ENCODE measurements at regions not wholly inside any gene's neighbourhood (a gene's known extent, or its start where the extent isn't known, plus 50 kb on each side); places are given as distances from the start of the nearest gene placed in this dataset.

GRCh38 chr6:139514819-139515218 lies 140.4 kb upstream of the CITED2 start:
- no peaks in the 10 kb centered on the region for H3K36me3 ChIP-seq (ENCODE audit: control insufficient read depth, insufficient read depth, low read length)
- WGBS (ENCODE audit: insufficient coverage), result 72% methylated on average over 3 of the region's 3 CpGs

DNA sequence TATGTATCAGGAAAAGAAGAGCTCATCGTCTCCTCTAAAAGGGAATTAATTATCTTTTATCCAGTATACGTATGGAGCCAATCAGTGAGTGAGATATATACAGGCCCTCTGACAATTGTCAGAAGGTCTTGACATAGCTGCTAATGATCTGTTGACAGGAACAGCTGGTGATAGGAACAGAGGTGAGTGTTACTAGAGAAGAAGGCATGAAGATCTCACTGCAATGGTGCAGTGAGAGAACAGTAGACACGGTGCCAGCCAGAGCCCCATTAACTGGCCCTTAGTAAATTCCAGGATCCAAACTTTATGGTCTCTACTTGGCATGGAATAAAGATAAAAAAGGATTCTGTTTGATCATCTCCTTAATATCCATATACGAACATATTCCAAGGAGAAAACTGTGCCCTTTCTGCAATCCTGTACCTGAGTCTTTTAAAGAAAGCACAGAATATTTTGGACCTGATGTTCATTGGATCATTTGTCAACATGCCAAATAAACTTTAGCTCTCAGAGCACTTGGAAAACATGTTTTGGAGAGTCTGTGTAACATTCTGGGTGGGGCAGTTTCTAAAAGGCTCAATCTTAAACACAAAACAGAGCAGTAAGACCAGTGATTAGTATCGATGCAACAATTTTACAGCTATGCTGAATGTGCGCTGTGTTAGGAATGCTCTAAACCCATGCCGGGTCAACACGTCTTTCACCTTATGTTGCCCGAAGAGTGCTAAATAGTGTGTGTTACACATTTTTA lies 135.8 kb upstream of the CITED2 start:
- no peak for DNase-seq (ENCODE audit: low read depth in 4 of 6, low spot score in 6 of 6)
- H3K27me3 ChIP-seq (ENCODE audit: control insufficient read depth, insufficient read depth, low read length), result no peaks in the 10 kb centered on the region
- 100% methylated on average over 1 of the region's 9 CpGs for WGBS (ENCODE audit: insufficient coverage)
- H3K9me3 ChIP-seq (ENCODE audit: control insufficient read depth, insufficient read depth, low read length), result no peaks in the 10 kb centered on the region
- no peak overlapping the region for H3K4me3 ChIP-seq (ENCODE audit: low read depth, low read length)
- no peaks in the 10 kb centered on the region for H3K4me1 ChIP-seq (ENCODE audit: control insufficient read depth, insufficient read depth, low read length)
- H3K36me3 ChIP-seq (ENCODE audit: control insufficient read depth, insufficient read depth, low read length), result no peaks in the 10 kb centered on the region
- no peak overlapping the region for H3K27ac ChIP-seq (ENCODE audit: low read depth, low read length)

More at GRCh38 chr6:139514819-139515218, 140.4 kb upstream of the CITED2 start:
- Histone ChIP-seq H3K4me1 (ENCODE audit: control insufficient read depth, insufficient read depth, low read length) (no peaks in the 10 kb centered on the region), H3K9me3 (ENCODE audit: control insufficient read depth, insufficient read depth, low read length) (no peaks in the 10 kb centered on the region), H3K4me3 (ENCODE audit: low read depth, low read length) (no peak overlapping the region), H3K27me3 (ENCODE audit: control insufficient read depth, insufficient read depth, low read length) (no peaks in the 10 kb centered on the region), H3K27ac (ENCODE audit: low read depth, low read length) (no peak overlapping the region)
- DNase-seq (ENCODE audit: low read depth in 4 of 6, low spot score in 6 of 6), result no peak

GRCh38 chr6:139509167-139509566 lies 134.7 kb upstream of the CITED2 start:
- WGBS (ENCODE audit: insufficient coverage), result 88% methylated on average over 2 of the region's 4 CpGs
- H3K9me3 ChIP-seq (ENCODE audit: control insufficient read depth, insufficient read depth, low read length), result no peaks in the 10 kb centered on the region
- H3K27ac ChIP-seq (ENCODE audit: low read depth, low read length), result no peak overlapping the region
- H3K4me3 ChIP-seq (ENCODE audit: low read depth, low read length), result no peak overlapping the region
- H3K36me3 ChIP-seq (ENCODE audit: control insufficient read depth, insufficient read depth, low read length), result no peaks in the 10 kb centered on the region
- H3K4me1 ChIP-seq (ENCODE audit: control insufficient read depth, insufficient read depth, low read length), result no peaks in the 10 kb centered on the region
- DNase-seq (ENCODE audit: low read depth in 4 of 6, low spot score in 6 of 6), result no peak
- H3K27me3 ChIP-seq (ENCODE audit: control insufficient read depth, insufficient read depth, low read length), result no peaks in the 10 kb centered on the region

- Histone ChIP-seq H3K4me3 (ENCODE audit: low read depth, low read length) (no peak overlapping the region), H3K27ac (ENCODE audit: low read depth, low read length) (no peak overlapping the region), H3K9me3 (ENCODE audit: control insufficient read depth, insufficient read depth, low read length) (no peaks in the 10 kb centered on the region), H3K36me3 (ENCODE audit: control insufficient read depth, insufficient read depth, low read length) (no peaks in the 10 kb centered on the region), H3K27me3 (ENCODE audit: control insufficient read depth, insufficient read depth, low read length) (no peaks in the 10 kb centered on the region), H3K4me1 (ENCODE audit: control insufficient read depth, insufficient read depth, low read length) (no peaks in the 10 kb centered on the region)
- WGBS (ENCODE audit: insufficient coverage), result no CpG with 5 or more reads among the region's 2 CpGs
- no peak for DNase-seq (ENCODE audit: low read depth in 4 of 6, low spot score in 6 of 6)
Observed at GRCh38 chr6:139508576-139508975, 134.1 kb upstream of the CITED2 start.

GRCh38 chr6:139508023-139508422 lies 133.6 kb upstream of the CITED2 start:
- WGBS (ENCODE audit: insufficient coverage), result 75% methylated on average over 2 of the region's 2 CpGs
- DNase-seq (ENCODE audit: low read depth in 4 of 6, low spot score in 6 of 6), result no peak
- no peaks in the 10 kb centered on the region for H3K9me3 ChIP-seq (ENCODE audit: control insufficient read depth, insufficient read depth, low read length)
- H3K27me3 ChIP-seq (ENCODE audit: control insufficient read depth, insufficient read depth, low read length), result no peaks in the 10 kb centered on the region
- no peaks in the 10 kb centered on the region for H3K36me3 ChIP-seq (ENCODE audit: control insufficient read depth, insufficient read depth, low read length)
- no peaks in the 10 kb centered on the region for H3K4me1 ChIP-seq (ENCODE audit: control insufficient read depth, insufficient read depth, low read length)
- H3K4me3 ChIP-seq (ENCODE audit: low read depth, low read length), result no peak overlapping the region
- H3K27ac ChIP-seq (ENCODE audit: low read depth, low read length), result no peak overlapping the region

GRCh38 chr6:139500977-139501376 lies 126.5 kb upstream of the CITED2 start:
- no peaks in the 10 kb centered on the region for H3K27me3 ChIP-seq (ENCODE audit: control insufficient read depth, insufficient read depth, low read length)
- H3K4me1 ChIP-seq (ENCODE audit: control insufficient read depth, insufficient read depth, low read length), result no peaks in the 10 kb centered on the region
- no CpG with 5 or more reads among the region's 1 CpG for WGBS (ENCODE audit: insufficient coverage)
- no peaks in the 10 kb centered on the region for H3K36me3 ChIP-seq (ENCODE audit: control insufficient read depth, insufficient read depth, low read length)
- no peak overlapping the region for H3K4me3 ChIP-seq (ENCODE audit: low read depth, low read length)
- H3K9me3 ChIP-seq (ENCODE audit: control insufficient read depth, insufficient read depth, low read length), result no peaks in the 10 kb centered on the region
- DNase-seq (ENCODE audit: low read depth in 4 of 6, low spot score in 6 of 6), result no peak
- no peak overlapping the region for H3K27ac ChIP-seq (ENCODE audit: low read depth, low read length)

GRCh38 chr6:139498715-139499114 lies 124.3 kb upstream of the CITED2 start:
- Histone ChIP-seq H3K4me1 (ENCODE audit: control insufficient read depth, insufficient read depth, low read length) (no peaks in the 10 kb centered on the region), H3K4me3 (ENCODE audit: low read depth, low read length) (no peak overlapping the region), H3K36me3 (ENCODE audit: control insufficient read depth, insufficient read depth, low read length) (no peaks in the 10 kb centered on the region), H3K27me3 (ENCODE audit: control insufficient read depth, insufficient read depth, low read length) (no peaks in the 10 kb centered on the region), H3K9me3 (ENCODE audit: control insufficient read depth, insufficient read depth, low read length) (no peaks in the 10 kb centered on the region), H3K27ac (ENCODE audit: low read depth, low read length) (no peak overlapping the region)
- WGBS (ENCODE audit: insufficient coverage), result 50% methylated on average over 1 of the region's 2 CpGs
- no peak for DNase-seq (ENCODE audit: low read depth in 4 of 6, low spot score in 6 of 6)

DNA sequence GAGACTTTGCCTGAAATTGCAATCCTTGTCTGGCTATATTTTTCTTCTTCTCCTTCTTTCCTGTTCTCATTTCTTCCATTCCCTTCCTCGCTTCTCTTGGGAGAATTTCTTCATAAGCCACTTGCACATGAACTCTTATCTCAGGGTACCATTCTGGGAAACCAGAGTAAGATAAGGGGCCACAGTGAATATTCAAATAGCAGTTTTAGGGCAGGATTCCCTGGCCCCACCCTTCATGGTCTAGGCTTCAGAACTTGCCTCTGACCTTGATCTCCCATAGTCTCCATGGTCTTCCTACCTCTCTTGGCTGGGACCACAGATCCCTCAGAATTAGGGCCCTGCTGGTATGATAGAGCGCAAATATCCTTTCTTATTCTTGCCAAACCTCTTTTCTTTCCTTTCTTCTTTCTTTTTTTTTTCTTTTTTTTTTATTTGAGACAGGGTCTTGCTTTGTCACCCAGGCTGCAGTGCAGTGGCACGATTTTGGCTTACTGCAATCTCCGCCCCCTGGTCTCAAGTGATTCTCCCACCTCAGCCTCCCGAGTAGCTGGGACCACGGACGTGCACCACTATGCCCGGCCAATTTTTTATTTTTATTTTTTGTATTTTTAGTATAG lies 123.0 kb upstream of the CITED2 start:
- no peak overlapping the region for H3K4me3 ChIP-seq (ENCODE audit: low read depth, low read length)
- H3K9me3 ChIP-seq (ENCODE audit: control insufficient read depth, insufficient read depth, low read length), result no peaks in the 10 kb centered on the region
- no peak overlapping the region for H3K27ac ChIP-seq (ENCODE audit: low read depth, low read length)
- H3K27me3 ChIP-seq (ENCODE audit: control insufficient read depth, insufficient read depth, low read length), result no peaks in the 10 kb centered on the region
- WGBS (ENCODE audit: insufficient coverage), result 79% methylated on average over 2 of the region's 8 CpGs
- no peaks in the 10 kb centered on the region for H3K36me3 ChIP-seq (ENCODE audit: control insufficient read depth, insufficient read depth, low read length)
- H3K4me1 ChIP-seq (ENCODE audit: control insufficient read depth, insufficient read depth, low read length), result no peaks in the 10 kb centered on the region
- no peak for DNase-seq (ENCODE audit: low read depth in 4 of 6, low spot score in 6 of 6)

- 92% methylated on average over 3 of the region's 3 CpGs for WGBS (ENCODE audit: insufficient coverage)
- no peak overlapping the region for H3K27ac ChIP-seq (ENCODE audit: low read depth, low read length)
- H3K27me3 ChIP-seq (ENCODE audit: control insufficient read depth, insufficient read depth, low read length), result no peaks in the 10 kb centered on the region
- no peaks in the 10 kb centered on the region for H3K36me3 ChIP-seq (ENCODE audit: control insufficient read depth, insufficient read depth, low read length)
- H3K4me1 ChIP-seq (ENCODE audit: control insufficient read depth, insufficient read depth, low read length), result no peaks in the 10 kb centered on the region
- H3K4me3 ChIP-seq (ENCODE audit: low read depth, low read length), result no peak overlapping the region
- no peaks in the 10 kb centered on the region for H3K9me3 ChIP-seq (ENCODE audit: control insufficient read depth, insufficient read depth, low read length)
- DNase-seq (ENCODE audit: low read depth in 4 of 6, low spot score in 6 of 6), result no peak
Observed at GRCh38 chr6:139496654-139497344, 122.4 kb upstream of the CITED2 start.
